IMR-90 (cell line): ENCODE measurements at regions not wholly inside any gene's neighbourhood (a gene's known extent, or its start where the extent isn't known, plus 50 kb on each side); places are given as distances from the start of the nearest gene placed in this dataset.

Experiments
- ATAC-seq: fragments of 200-7000 bp; cut with Tn5 transposase; 2 replicates; pipeline ENCODE4 v1.9.1; 2020; ENCODE audit warnings: low read depth, mild to moderate bottlenecking, moderate library complexity
- BruUV-seq: library from RNA; stranded (reverse); fragments of 400-500 nt; replicated peaks from 2 replicates; lab custom pipeline; 2021; lab: Mats Ljungman, UMichigan
- CTCF ChIA-PET: fragments of 300-600 bp; formaldehyde crosslinking; extraction: SDS; loops from one replicate; lab custom pipeline; 2021; ENCODE audit warnings: antibody characterized with exemption; lab: Yijun Ruan, JAX
- POLR2A ChIA-PET: fragments of 300-600 bp; sonication (Branson Sonifier 250); formaldehyde crosslinking; loops from one replicate; lab custom pipeline; 2022; ENCODE audit warnings: antibody characterized with exemption; ENCODE audit not compliant: unreplicated experiment; lab: Charles Lee
- DNase-seq: peaks from one replicate; pipeline ENCODE4 v3.0.0; 2013
- H2AFZ ChIP-seq: replicated peaks from 2 replicates; pipeline ENCODE3; 2013; ENCODE audit warnings: low read length, mild to moderate bottlenecking; ENCODE audit not compliant: poor library complexity
- H2AK5ac ChIP-seq: 2 replicates; pipeline ENCODE4 v1.6.1; 2013; ENCODE audit warnings: low read depth, low read length, inconsistent platforms
- H2AK9ac ChIP-seq: replicated peaks from 2 replicates; pipeline ENCODE3; 2013; ENCODE audit warnings: mild to moderate bottlenecking, low read depth, low read length, moderate library complexity; ENCODE audit not compliant: poor library complexity
- H2BK120ac ChIP-seq: 2 replicates; pipeline ENCODE4 v1.6.1; 2013; ENCODE audit warnings: low read depth, low read length, inconsistent platforms
- H2BK15ac ChIP-seq: 3 replicates; pipeline ENCODE4 v1.6.1; 2013; ENCODE audit warnings: low read depth, low read length, inconsistent platforms
- H2BK20ac ChIP-seq: 2 replicates; pipeline ENCODE4 v1.6.1; 2013; ENCODE audit warnings: low read depth, mild to moderate bottlenecking, inconsistent platforms, low read length, moderate library complexity
- H2BK5ac ChIP-seq: 2 replicates; pipeline ENCODE4 v1.6.1; 2013; ENCODE audit warnings: mild to moderate bottlenecking, low read depth, low read length, inconsistent platforms; ENCODE audit not compliant: poor library complexity, severe bottlenecking
- H3K14ac ChIP-seq: replicated peaks from 2 replicates; pipeline ENCODE4 v1.6.1; 2013; ENCODE audit warnings: low read depth, low read length, inconsistent platforms
- H3K18ac ChIP-seq: 2 replicates; pipeline ENCODE4 v1.6.1; 2013; ENCODE audit warnings: low read depth, low read length, control low read depth
- H3K23ac ChIP-seq: 2 replicates; pipeline ENCODE4 v1.6.1; 2013; ENCODE audit warnings: low read depth, low read length, inconsistent platforms
- H3K27ac ChIP-seq: 2 replicates; pipeline ENCODE4 v1.5.1; 2013; ENCODE audit warnings: mild to moderate bottlenecking, control low read depth, low read length; ENCODE audit not compliant: insufficient read depth
- H3K27me3 ChIP-seq: 2 replicates; pipeline ENCODE4 v1.6.1; 2013; ENCODE audit warnings: low read length; ENCODE audit not compliant: control insufficient read depth, insufficient read depth
- H3K36me3 ChIP-seq: 2 replicates; pipeline ENCODE4 v1.6.1; 2013; ENCODE audit warnings: low read length, mixed read lengths; ENCODE audit not compliant: control insufficient read depth, insufficient read depth
- H3K4ac ChIP-seq: 2 replicates; pipeline ENCODE4 v1.6.1; 2013; ENCODE audit warnings: low read depth, low read length, inconsistent platforms
- H3K4me1 ChIP-seq: 2 replicates; pipeline ENCODE4 v1.6.1; 2013; ENCODE audit warnings: low read length, mixed read lengths; ENCODE audit not compliant: control insufficient read depth, insufficient read depth
- H3K4me2 ChIP-seq: 2 replicates; pipeline ENCODE4 v1.6.1; 2013; ENCODE audit warnings: low read depth, mild to moderate bottlenecking, control low read depth, low read length, moderate library complexity
- H3K4me3 ChIP-seq: 2 replicates; pipeline ENCODE4 v1.5.1; 2013; ENCODE audit warnings: low read depth, mild to moderate bottlenecking, control low read depth, low read length, moderate library complexity; ENCODE audit not compliant: insufficient read depth
- H3K56ac ChIP-seq: 2 replicates; pipeline ENCODE4 v1.6.1; 2013; ENCODE audit warnings: low read length, inconsistent platforms; ENCODE audit not compliant: insufficient read depth; ENCODE audit errors: extremely low read depth
- H3K79me1 ChIP-seq, 2 experiments: 2 replicates each; pipeline ENCODE4 v1.6.1; 2013; ENCODE audit warnings: low read length in 2 of 2, inconsistent platforms in 1 of 2, low read depth in 1 of 2
- H3K9ac ChIP-seq: 2 replicates; pipeline ENCODE4 v1.6.1; 2013; ENCODE audit warnings: low read depth, low read length, control low read depth
- H3K9me1 ChIP-seq: 2 replicates; pipeline ENCODE4 v1.6.1; 2013; ENCODE audit warnings: low read length, inconsistent platforms; ENCODE audit not compliant: insufficient read depth
- H3K9me3 ChIP-seq: 2 replicates; pipeline ENCODE4 v1.6.1; 2013; ENCODE audit warnings: low read length; ENCODE audit not compliant: control insufficient read depth, insufficient read depth
- H4K20me1 ChIP-seq: 2 replicates; pipeline ENCODE4 v1.6.1; 2013; ENCODE audit warnings: low read length, inconsistent platforms; ENCODE audit not compliant: insufficient read depth
- H4K5ac ChIP-seq: 2 replicates; pipeline ENCODE4 v1.6.1; 2013; ENCODE audit warnings: mild to moderate bottlenecking, low read depth, low read length, control low read depth
- H4K8ac ChIP-seq, 2 experiments: 2 replicates each; pipeline ENCODE4 v1.6.1; 2013; ENCODE audit warnings: low read depth in 2 of 2, low read length in 2 of 2, control low read depth in 1 of 2, inconsistent platforms in 1 of 2
- H4K91ac ChIP-seq: 2 replicates; pipeline ENCODE4 v1.6.1; 2013; ENCODE audit warnings: low read depth, low read length, inconsistent platforms; ENCODE audit not compliant: insufficient read depth
- BHLHE40 ChIP-seq: fragments of 150-350 bp; IDR thresholded peaks from 2 replicates; pipeline ENCODE4 v1.6.1; 2016; ENCODE audit warnings: mild to moderate bottlenecking, low read depth, low read length
- CEBPB ChIP-seq: IDR thresholded peaks from 2 replicates; pipeline ENCODE4 v1.6.1; 2012; ENCODE audit warnings: low read depth, low read length, improper control_type of control experiment
- CHD1 ChIP-seq: IDR thresholded peaks from 2 replicates; pipeline ENCODE4 v1.6.1; 2012; ENCODE audit warnings: low read depth, low read length, improper control_type of control experiment
- CTCF ChIP-seq: conservative IDR thresholded peaks from 2 replicates; pipeline ENCODE4 v1.5.1; 2012; ENCODE audit warnings: mild to moderate bottlenecking, low read depth, low read length, improper control_type of control experiment
- ELK1 ChIP-seq: fragments of 150-350 bp; IDR thresholded peaks from 2 replicates; pipeline ENCODE4 v1.6.1; 2016; ENCODE audit warnings: low read depth, mild to moderate bottlenecking, low read length, moderate library complexity, borderline replicate concordance
- MAFK ChIP-seq: IDR thresholded peaks from 2 replicates; pipeline ENCODE4 v1.6.1; 2012; ENCODE audit warnings: low read depth, low read length, improper control_type of control experiment
- MAZ ChIP-seq: IDR thresholded peaks from 2 replicates; pipeline ENCODE4 v1.6.1; 2012; ENCODE audit warnings: low read depth, mild to moderate bottlenecking, low read length, improper control_type of control experiment, moderate library complexity, borderline replicate concordance
- MXI1 ChIP-seq: IDR thresholded peaks from 2 replicates; pipeline ENCODE4 v1.6.1; 2012; ENCODE audit warnings: low read depth, mild to moderate bottlenecking, low read length, moderate library complexity, borderline replicate concordance
- NFE2L2 ChIP-seq: fragments of 150-350 bp; IDR thresholded peaks from 2 replicates; pipeline ENCODE4 v1.6.1; 2016; ENCODE audit warnings: low read depth, mild to moderate bottlenecking, low read length
- POLR2A ChIP-seq: IDR thresholded peaks from 2 replicates; pipeline ENCODE4 v1.6.1; 2012; ENCODE audit warnings: mild to moderate bottlenecking, low read depth, low read length
- RAD21 ChIP-seq: IDR thresholded peaks from 2 replicates; pipeline ENCODE4 v1.6.1; 2012; ENCODE audit warnings: low read length, improper control_type of control experiment
- RCOR1 ChIP-seq: IDR thresholded peaks from 2 replicates; pipeline ENCODE4 v1.6.1; 2012; ENCODE audit warnings: mild to moderate bottlenecking, low read length, improper control_type of control experiment; ENCODE audit not compliant: insufficient replicate concordance
- RFX5 ChIP-seq: IDR thresholded peaks from 2 replicates; pipeline ENCODE4 v1.8.0; 2012; ENCODE audit warnings: low read depth, mild to moderate bottlenecking, low read length, moderate library complexity
- SMC3 ChIP-seq: fragments of 150-350 bp; IDR thresholded peaks from 2 replicates; pipeline ENCODE4 v1.6.1; 2016; ENCODE audit warnings: low read depth, mild to moderate bottlenecking, antibody characterized with exemption, low read length, moderate library complexity
- USF2 ChIP-seq: fragments of 150-350 bp; IDR thresholded peaks from 2 replicates; pipeline ENCODE4 v1.6.1; 2017; ENCODE audit warnings: mild to moderate bottlenecking, antibody characterized with exemption, low read length, low read depth
- WGBS, 2 experiments: methylation state at CpG; one replicate each; pipeline versions ENCODE4 v1.1.5 to v1.1.7; 2013; ENCODE audit warnings: missing lambda C conversion rate in 2 of 2; ENCODE audit not compliant: insufficient read length in 1 of 2; ENCODE audit errors: extremely low coverage in 2 of 2; 5-methylcytosine and 5-hydroxymethylcytosine counted together
- dilution Hi-C: fragments of 300-500 bp; cut with HindIII; formaldehyde crosslinking; loops from one replicate; pipeline ENCODE4 v1.14.3; 2018; ENCODE audit warnings: low sequenced_read_pairs; ENCODE audit not compliant: unreplicated experiment
- in situ Hi-C: fragments of 300-500 bp; cut with MboI; formaldehyde crosslinking; loops from 3 replicates; pipeline ENCODE4 v1.14.3; 2019; ENCODE audit warnings: low sequenced_read_pairs, inconsistent platforms, mixed read lengths
- intact Hi-C: fragments of 100-400 bp; cut with micrococcal nuclease; formaldehyde crosslinking; loops from 2 replicates; pipeline ENCODE4 v1.10.0; 2022

GRCh38 chr3:103554451-103554850 is 1119.6 kb downstream of the ZPLD1 start:
- Histone ChIP-seq H3K36me3 (no peaks in the 10 kb centered on the region), H4K5ac (no peak overlapping the region), H3K4ac (no peak overlapping the region), H3K4me2 (no peak overlapping the region), H2BK120ac (no peak overlapping the region), H2BK15ac (no peak overlapping the region), H2BK20ac (no peak overlapping the region), H4K8ac (no peak overlapping the region), H2BK5ac (no peak overlapping the region), H3K79me1 (no peaks in the 10 kb centered on the region), H3K27me3 (no peaks in the 10 kb centered on the region), H3K27ac (no peak overlapping the region), H4K20me1 (no peaks in the 10 kb centered on the region), H3K18ac (no peak overlapping the region), H3K56ac (no peak overlapping the region), H3K9me1 (no peaks in the 10 kb centered on the region), H4K91ac (no peak overlapping the region), H2AK9ac (no peak overlapping the region), H2AK5ac (no peak overlapping the region), H3K23ac (no peak overlapping the region), H3K14ac (no peak overlapping the region), H3K4me3 (no peak overlapping the region), H3K9ac (no peak overlapping the region), H2AFZ (no peak overlapping the region), H3K9me3 (no peaks in the 10 kb centered on the region), H3K4me1 (no peaks in the 10 kb centered on the region)
- intact Hi-C loops = no loop called here
- ChIA-PET CTCF (no interaction called here), POLR2A (no interaction called here)
- dilution Hi-C loops = no loop called here
- no peak for ATAC-seq
- WGBS, 2 experiments = no CpG with 5 or more reads among the region's 8 CpGs
- BruUV-seq = no TSS peak
- no peak for DNase-seq
- in situ Hi-C loops = no loop called here
- TF ChIP-seq USF2 = no peak
- no peak for TF ChIP-seq NFE2L2
- TF ChIP-seq RFX5 = no peak
- no peak for TF ChIP-seq CHD1
- no peak for TF ChIP-seq CTCF
- TF ChIP-seq MAFK = no peak
- no peak for TF ChIP-seq MXI1
- TF ChIP-seq RCOR1 = no peak
- TF ChIP-seq BHLHE40 = no peak
- no peak for TF ChIP-seq CEBPB
- TF ChIP-seq RAD21 = no peak
- TF ChIP-seq MAZ = no peak
- TF ChIP-seq SMC3 = no peak
- TF ChIP-seq ELK1 = no peak
- TF ChIP-seq POLR2A = no peak
